H9 (cell line): ENCODE measurements at regions not wholly inside any gene's neighbourhood (a gene's known extent, or its start where the extent isn't known, plus 50 kb on each side); places are given as distances from the start of the nearest gene placed in this dataset.

Experiments used
- DNase-seq: peaks from one replicate; pipeline ENCODE4 v3.0.0-alpha.2; 2017
- H2AFZ ChIP-seq: one replicate; pipeline ENCODE4 v1.6.1; 2013; ENCODE audit warnings: mild to moderate bottlenecking, low read length, control low read depth, moderate library complexity
- H2AK5ac ChIP-seq: 2 replicates; pipeline ENCODE4 v1.6.1; 2013; ENCODE audit warnings: low read length, control low read depth, mixed read lengths; ENCODE audit not compliant: insufficient read length
- H2BK120ac ChIP-seq: one replicate; pipeline ENCODE4 v1.6.1; 2013; ENCODE audit warnings: low read depth, mild to moderate bottlenecking, low read length, control low read depth, inconsistent platforms; ENCODE audit not compliant: poor library complexity, severe bottlenecking
- H2BK12ac ChIP-seq: 2 replicates; pipeline ENCODE4 v1.6.1; 2013; ENCODE audit warnings: low read length, control low read depth, mixed read lengths, low read depth; ENCODE audit not compliant: insufficient read length
- H2BK15ac ChIP-seq: 2 replicates; pipeline ENCODE4 v1.6.1; 2013; ENCODE audit warnings: low read depth, low read length, control low read depth
- H2BK20ac ChIP-seq: one replicate; pipeline ENCODE4 v1.6.1; 2013; ENCODE audit warnings: low read depth, mild to moderate bottlenecking, low read length, control low read depth, inconsistent platforms; ENCODE audit not compliant: poor library complexity, severe bottlenecking
- H2BK5ac ChIP-seq: 2 replicates; pipeline ENCODE4 v1.6.1; 2013; ENCODE audit warnings: low read length, control low read depth, mixed read lengths; ENCODE audit not compliant: insufficient read length
- H3K14ac ChIP-seq: 2 replicates; pipeline ENCODE4 v1.6.1; 2013; ENCODE audit warnings: low read length, control low read depth; ENCODE audit not compliant: insufficient read depth
- H3K18ac ChIP-seq: 2 replicates; pipeline ENCODE4 v1.6.1; 2013; ENCODE audit warnings: low read depth, mild to moderate bottlenecking, mixed read lengths, low read length, control low read depth; ENCODE audit not compliant: insufficient read length
- H3K23ac ChIP-seq: 2 replicates; pipeline ENCODE4 v1.6.1; 2013; ENCODE audit warnings: low read length, control low read depth, mixed read lengths, low read depth; ENCODE audit not compliant: insufficient read length
- H3K23me2 ChIP-seq: 2 replicates; pipeline ENCODE4 v1.6.1; 2013; ENCODE audit warnings: low read depth, mild to moderate bottlenecking, mixed read lengths, low read length, control low read depth; ENCODE audit not compliant: insufficient read length, poor library complexity, severe bottlenecking
- H3K27ac ChIP-seq: 2 replicates; pipeline ENCODE4 v1.5.1; 2013; ENCODE audit warnings: low read length, control low read depth, mixed read lengths, low read depth; ENCODE audit not compliant: insufficient read length
- H3K27me3 ChIP-seq: 2 replicates; pipeline ENCODE4 v1.6.1; 2013; ENCODE audit warnings: low read length, control low read depth, inconsistent platforms; ENCODE audit not compliant: insufficient read depth
- H3K4ac ChIP-seq: 2 replicates; pipeline ENCODE4 v1.6.1; 2013; ENCODE audit warnings: low read depth, mild to moderate bottlenecking, control low read depth, inconsistent platforms, low read length, moderate library complexity
- H3K4me1 ChIP-seq: 2 replicates; pipeline ENCODE4 v1.6.1; 2013; ENCODE audit warnings: low read length, control low read depth, inconsistent platforms; ENCODE audit not compliant: insufficient read depth
- H3K4me2 ChIP-seq: 2 replicates; pipeline ENCODE4 v1.6.1; 2013; ENCODE audit warnings: low read length, control low read depth, mixed read lengths; ENCODE audit not compliant: insufficient read length, insufficient read depth
- H3K56ac ChIP-seq: 2 replicates; pipeline ENCODE4 v1.6.1; 2013; ENCODE audit warnings: low read depth, mild to moderate bottlenecking, mixed read lengths, low read length, control low read depth; ENCODE audit not compliant: insufficient read length
- H3K79me1 ChIP-seq: 2 replicates; pipeline ENCODE4 v1.6.1; 2013; ENCODE audit warnings: low read depth, mild to moderate bottlenecking, moderate library complexity, low read length, control low read depth, inconsistent platforms; ENCODE audit not compliant: insufficient read depth, poor library complexity, severe bottlenecking
- H3K79me2 ChIP-seq: 2 replicates; pipeline ENCODE4 v1.6.1; 2013; ENCODE audit warnings: low read length, control low read depth, inconsistent platforms; ENCODE audit not compliant: insufficient read depth
- H3K9ac ChIP-seq: 2 replicates; pipeline ENCODE4 v1.6.1; 2013; ENCODE audit warnings: low read length, control low read depth, mixed read lengths; ENCODE audit not compliant: insufficient read length; ENCODE audit errors: extremely low read depth
- H3K9me3 ChIP-seq: one replicate; pipeline ENCODE4 v1.6.1; 2013; ENCODE audit warnings: low read depth, low read length, inconsistent platforms; ENCODE audit not compliant: control insufficient read depth
- H3T11ph ChIP-seq: one replicate; pipeline ENCODE4 v1.6.1; 2013; ENCODE audit warnings: mild to moderate bottlenecking, low read length, control low read depth, inconsistent platforms
- H4K20me1 ChIP-seq: one replicate; pipeline ENCODE4 v1.6.1; 2013; ENCODE audit not compliant: control insufficient read depth, insufficient read length, insufficient read depth
- H4K5ac ChIP-seq: 2 replicates; pipeline ENCODE4 v1.6.1; 2013; ENCODE audit warnings: low read depth, mild to moderate bottlenecking, mixed read lengths, low read length, control low read depth; ENCODE audit not compliant: insufficient read length
- H4K8ac ChIP-seq: replicated peaks from 2 replicates; pipeline ENCODE4 v1.6.1; 2013; ENCODE audit warnings: low read length, control low read depth, mixed read lengths, low read depth; ENCODE audit not compliant: insufficient read length
- H4K91ac ChIP-seq: 2 replicates; pipeline ENCODE4 v1.6.1; 2013; ENCODE audit warnings: low read depth, mild to moderate bottlenecking, moderate library complexity, mixed read lengths, low read length, control low read depth; ENCODE audit not compliant: insufficient read length
- H3K27ac Mint-ChIP-seq, 3 experiments: 2 replicates in 2 of 3; 3 replicates in 1 of 3; pipeline ENCODE4 v1.8.0; 2020 to 2021; ENCODE audit warnings: mixed read lengths in 3 of 3, mild to moderate bottlenecking in 1 of 3, moderate library complexity in 1 of 3
- H3K27me3 Mint-ChIP-seq: 2 replicates; pipeline ENCODE4 v1.8.0; 2021; ENCODE audit warnings: low read depth, mild to moderate bottlenecking, moderate library complexity, mixed read lengths
- H3K36me3 Mint-ChIP-seq, 3 experiments: 2 replicates in 2 of 3; 3 replicates in 1 of 3; pipeline ENCODE4 v1.8.0; 2020 to 2021; ENCODE audit warnings: low read depth in 3 of 3, mixed read lengths in 3 of 3; ENCODE audit not compliant: insufficient read depth in 1 of 3
- H3K4me1 Mint-ChIP-seq, 2 experiments: 2 replicates each; pipeline ENCODE4 v1.8.0; 2020; ENCODE audit warnings: mixed read lengths in 2 of 2
- H3K4me3 Mint-ChIP-seq, 2 experiments: 2 replicates in 1 of 2; 3 replicates in 1 of 2; pipeline ENCODE4 v1.8.0; 2020 to 2021; ENCODE audit warnings: mild to moderate bottlenecking in 2 of 2, mixed read lengths in 2 of 2, moderate library complexity in 1 of 2
- H3K9me3 Mint-ChIP-seq, 2 experiments: 2 replicates in 1 of 2; 3 replicates in 1 of 2; pipeline ENCODE4 v1.8.0; 2020; ENCODE audit warnings: mild to moderate bottlenecking in 2 of 2, mixed read lengths in 2 of 2, moderate library complexity in 1 of 2
- CTCF ChIP-seq: fragments of 200-600 bp; sonication (generic); conservative IDR thresholded peaks from 3 replicates; pipeline ENCODE4 v1.8.0; 2021; ENCODE audit warnings: antibody characterized with exemption, mild to moderate bottlenecking
- WGBS: extraction: QIAGEN DNeasy Blood & Tissue Kit; methylation state at CpG from one replicate; pipeline ENCODE4 v1.1.7; 2013; ENCODE audit warnings: missing lambda C conversion rate, low lambda C conversion rate, mixed read lengths; ENCODE audit not compliant: insufficient read length; ENCODE audit errors: extremely low coverage; 5-methylcytosine and 5-hydroxymethylcytosine counted together

GRCh38 chr1:199029401-199029800 is 390.6 kb downstream of the PTPRC start:
- Histone ChIP-seq H2AFZ (no peak overlapping the region), H3K27ac (no peak overlapping the region), H3K18ac (no peak overlapping the region), H3T11ph (no peak overlapping the region), H4K91ac (no peak overlapping the region), H2BK120ac (no peak overlapping the region), H3K23me2 (no peaks in the 10 kb centered on the region), H3K9me3 (no peaks in the 10 kb centered on the region), H2BK20ac (no peak overlapping the region), H3K9ac (no peak overlapping the region), H2BK15ac (no peak overlapping the region), H3K23ac (no peak overlapping the region), H4K8ac (no peak overlapping the region), H3K56ac (no peak overlapping the region), H3K79me2 (no peaks in the 10 kb centered on the region), H3K4me2 (no peak overlapping the region), H3K79me1 (no peaks in the 10 kb centered on the region), H4K5ac (no peak overlapping the region), H4K20me1 (no peaks in the 10 kb centered on the region), H3K14ac (no peak overlapping the region), H3K4me1 (no peaks in the 10 kb centered on the region), H3K27me3 (no peaks in the 10 kb centered on the region), H2AK5ac (no peak overlapping the region), H2BK5ac (no peak overlapping the region), H3K4ac (no peak overlapping the region), H2BK12ac (no peak overlapping the region)
- no peak for TF ChIP-seq CTCF
- Mint-ChIP-seq H3K27me3 (no peaks in the 10 kb centered on the region), H3K36me3 (no peaks in the 10 kb centered on the region), H3K27ac (no peak overlapping the region; a peak in 1 of 7 replicates), H3K9me3 (peaks cover 0 to 2% of the 10 kb centered on the region in 2 experiments; a peak in 1 of 5 replicates), H3K4me1 (no peaks in the 10 kb centered on the region), H3K4me3 (no peak overlapping the region)
- no CpG with 5 or more reads among the region's 2 CpGs for WGBS
- no peak for DNase-seq
